Mesenchymal stem cell (in vitro differentiated cells and primary cell): ENCODE measurements at regions not wholly inside any gene's neighbourhood (a gene's known extent, or its start where the extent isn't known, plus 50 kb on each side); places are given as distances from the start of the nearest gene placed in this dataset.

Experiments used
- DNase-seq: peaks from one replicate; pipeline ENCODE4 v3.0.0-alpha.2; 2013
- H2AFZ ChIP-seq: one replicate; pipeline ENCODE4 v1.6.1; 2013; ENCODE audit warnings: low read depth, mild to moderate bottlenecking, control low read depth, inconsistent platforms, low read length, moderate library complexity
- H2AK5ac ChIP-seq: 2 replicates; pipeline ENCODE4 v1.6.1; 2013; ENCODE audit warnings: low read length, moderate library complexity, mild to moderate bottlenecking, inconsistent platforms; ENCODE audit not compliant: severe bottlenecking
- H2BK120ac ChIP-seq: one replicate; pipeline ENCODE4 v1.6.1; 2013; ENCODE audit warnings: low read depth, mild to moderate bottlenecking, inconsistent platforms, low read length, moderate library complexity
- H2BK12ac ChIP-seq, 2 experiments: one replicate each; pipeline ENCODE4 v1.6.1; 2013; ENCODE audit warnings: inconsistent platforms in 2 of 2, low read length in 2 of 2, mild to moderate bottlenecking in 2 of 2, moderate library complexity in 2 of 2, control low read depth in 1 of 2
- H2BK15ac ChIP-seq: one replicate; pipeline ENCODE4 v1.6.1; 2013; ENCODE audit warnings: mild to moderate bottlenecking, low read depth, inconsistent platforms; ENCODE audit not compliant: poor library complexity, severe bottlenecking
- H2BK5ac ChIP-seq: 2 replicates; pipeline ENCODE4 v1.6.1; 2013; ENCODE audit warnings: low read depth, mild to moderate bottlenecking, low read length, control low read depth, inconsistent platforms; ENCODE audit not compliant: poor library complexity, severe bottlenecking
- H3K14ac ChIP-seq, 2 experiments: one replicate each; pipeline ENCODE4 v1.6.1; 2013; ENCODE audit warnings: inconsistent platforms in 2 of 2, low read length in 2 of 2, control low read depth in 1 of 2, mild to moderate bottlenecking in 1 of 2, moderate library complexity in 1 of 2
- H3K18ac ChIP-seq, 2 experiments: one replicate each; pipeline ENCODE4 v1.6.1; 2013; ENCODE audit warnings: inconsistent platforms in 2 of 2, low read length in 2 of 2, control low read depth in 1 of 2, low read depth in 1 of 2, mild to moderate bottlenecking in 1 of 2
- H3K23ac ChIP-seq, 2 experiments: one replicate each; pipeline ENCODE4 v1.6.1; 2013; ENCODE audit warnings: inconsistent platforms in 2 of 2, low read length in 2 of 2, mild to moderate bottlenecking in 2 of 2, moderate library complexity in 2 of 2, control low read depth in 1 of 2
- H3K27ac ChIP-seq: 2 replicates; pipeline ENCODE4 v1.5.1; 2013; ENCODE audit warnings: mild to moderate bottlenecking, moderate library complexity, low read length, control low read depth, inconsistent platforms; ENCODE audit not compliant: poor library complexity, severe bottlenecking
- H3K27me3 ChIP-seq, 2 experiments: 2 replicates each; pipeline versions ENCODE4 v1.6.1 to v1.7.0; 2013; ENCODE audit warnings: low read length in 2 of 2, mild to moderate bottlenecking in 2 of 2, moderate library complexity in 2 of 2, control low read depth in 1 of 2, inconsistent platforms in 1 of 2; ENCODE audit not compliant: control insufficient read depth in 1 of 2, insufficient read depth in 1 of 2
- H3K36me3 ChIP-seq, 2 experiments: 2 replicates each; pipeline versions ENCODE4 v1.6.1 to v1.7.0; 2013; ENCODE audit warnings: low read length in 2 of 2, control low read depth in 1 of 2, inconsistent platforms in 1 of 2, low read depth in 1 of 2, mild to moderate bottlenecking in 1 of 2; ENCODE audit not compliant: insufficient read depth in 2 of 2, control insufficient read depth in 1 of 2
- H3K4ac ChIP-seq, 2 experiments: one replicate each; pipeline ENCODE4 v1.6.1; 2013; ENCODE audit warnings: inconsistent platforms in 2 of 2, low read length in 2 of 2, mild to moderate bottlenecking in 2 of 2, moderate library complexity in 2 of 2, control low read depth in 1 of 2, low read depth in 1 of 2
- H3K4me1 ChIP-seq: 2 replicates; pipeline ENCODE4 v1.6.1; 2013; ENCODE audit warnings: low read depth, low read length, control low read depth; ENCODE audit not compliant: control insufficient read depth, insufficient read depth
- H3K4me2 ChIP-seq: 2 replicates; pipeline ENCODE4 v1.6.1; 2013; ENCODE audit warnings: low read length, mild to moderate bottlenecking, inconsistent platforms; ENCODE audit not compliant: poor library complexity, severe bottlenecking
- H3K4me3 ChIP-seq, 2 experiments: 2 replicates each; pipeline versions ENCODE4 v1.5.1 to v1.7.0; 2013; ENCODE audit warnings: low read length in 2 of 2, mild to moderate bottlenecking in 2 of 2, control low read depth in 1 of 2, low read depth in 1 of 2; ENCODE audit not compliant: insufficient read depth in 1 of 2
- H3K79me1 ChIP-seq: replicated peaks from 2 replicates; pipeline ENCODE4 v1.6.1; 2013; ENCODE audit warnings: mild to moderate bottlenecking, control low read depth, low read length, inconsistent platforms; ENCODE audit not compliant: poor library complexity, severe bottlenecking
- H3K9ac ChIP-seq: 2 replicates; pipeline ENCODE4 v1.7.0; 2013; ENCODE audit warnings: mild to moderate bottlenecking, low read length, moderate library complexity
- H3K9me3 ChIP-seq: 2 replicates; pipeline ENCODE4 v1.7.0; 2013; ENCODE audit warnings: mild to moderate bottlenecking, low read length; ENCODE audit not compliant: control insufficient read depth
- H4K8ac ChIP-seq: one replicate; pipeline ENCODE4 v1.6.1; 2013; ENCODE audit warnings: inconsistent platforms, mild to moderate bottlenecking, low read length, moderate library complexity
- H4K91ac ChIP-seq: one replicate; pipeline ENCODE4 v1.6.1; 2013; ENCODE audit warnings: mild to moderate bottlenecking, low read length, inconsistent platforms
- WGBS: methylation state at CpG from one replicate; pipeline ENCODE4 v1.1.7; 2013; ENCODE audit warnings: mixed read lengths; 5-methylcytosine and 5-hydroxymethylcytosine counted together

GRCh38 chr13:65892859-65893258, 1337.3 kb downstream of the PCDH9 start:
- Histone ChIP-seq H4K8ac (no peak overlapping the region), H4K91ac (no peak overlapping the region), H3K23ac (no peak overlapping the region), H2BK12ac (no peak overlapping the region), H3K9me3 (no peaks in the 10 kb centered on the region), H2BK5ac (no peak overlapping the region), H3K14ac (no peak overlapping the region), H2BK120ac (no peak overlapping the region), H3K18ac (no peak overlapping the region), H2AFZ (no peak overlapping the region), H3K4me2 (no peak overlapping the region), H3K4me3 (no peak overlapping the region), H3K79me1 (no peaks in the 10 kb centered on the region), H2BK15ac (no peak overlapping the region), H3K27ac (no peak overlapping the region), H3K36me3 (no peaks in the 10 kb centered on the region), H3K9ac (no peak overlapping the region), H3K4me1 (no peaks in the 10 kb centered on the region), H2AK5ac (no peak overlapping the region), H3K27me3 (no peaks in the 10 kb centered on the region), H3K4ac (no peak overlapping the region)
- no peak for DNase-seq

- Histone ChIP-seq H3K18ac (no peak overlapping the region), H2AFZ (no peak overlapping the region), H3K23ac (no peak overlapping the region), H2BK5ac (no peak overlapping the region), H4K91ac (no peak overlapping the region), H3K79me1 (no peaks in the 10 kb centered on the region), H2BK12ac (no peak overlapping the region), H2AK5ac (no peak overlapping the region), H3K36me3 (no peaks in the 10 kb centered on the region), H3K27ac (no peak overlapping the region), H3K4me3 (no peak overlapping the region), H3K9me3 (no peaks in the 10 kb centered on the region), H3K4me1 (no peaks in the 10 kb centered on the region), H2BK15ac (no peak overlapping the region), H4K8ac (no peak overlapping the region), H3K4me2 (no peak overlapping the region), H3K9ac (no peak overlapping the region), H3K4ac (no peak overlapping the region), H3K27me3 (no peaks in the 10 kb centered on the region), H2BK120ac (no peak overlapping the region), H3K14ac (no peak overlapping the region)
- peak; percentile 11 for DNase-seq
- 63% methylated on average over 4 of the region's 5 CpGs for WGBS
Measured at GRCh38 chr13:65889368-65889767, 1340.8 kb downstream of the PCDH9 start.

DNA sequence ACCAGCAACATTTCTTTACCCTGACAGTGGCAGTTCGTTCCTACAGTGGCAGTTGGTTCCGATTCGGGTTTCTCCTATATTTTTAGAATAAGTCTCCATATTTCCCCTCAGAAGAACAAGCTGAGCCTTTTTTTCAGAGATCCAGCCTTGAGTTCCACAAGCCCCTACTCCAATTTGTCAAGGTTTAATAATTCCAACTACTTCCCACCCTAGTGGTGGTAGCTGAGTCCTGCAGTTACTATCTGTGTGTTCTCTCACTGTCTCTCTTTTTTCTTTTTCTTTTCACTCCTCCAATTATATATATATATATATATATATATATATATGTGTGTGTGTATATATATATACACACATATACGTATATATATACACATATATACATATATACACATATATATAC, 1347.3 kb downstream of the PCDH9 start:
- Histone ChIP-seq H3K4me1 (no peaks in the 10 kb centered on the region), H3K4me2 (no peak overlapping the region), H2BK12ac (no peak overlapping the region), H4K91ac (no peak overlapping the region), H2BK15ac (no peak overlapping the region), H3K14ac (no peak overlapping the region), H3K18ac (no peak overlapping the region), H2BK120ac (no peak overlapping the region), H3K27me3 (no peaks in the 10 kb centered on the region), H2BK5ac (no peak overlapping the region), H3K9ac (no peak overlapping the region), H3K27ac (no peak overlapping the region), H3K9me3 (peaks cover 14% of the 10 kb centered on the region), H4K8ac (no peak overlapping the region), H3K79me1 (no peaks in the 10 kb centered on the region), H3K36me3 (no peaks in the 10 kb centered on the region), H3K4ac (no peak overlapping the region), H2AK5ac (no peak overlapping the region), H3K4me3 (no peak overlapping the region), H2AFZ (no peak overlapping the region), H3K23ac (no peak overlapping the region)
- WGBS, result 92% methylated on average over 3 of the region's 4 CpGs
- no peak for DNase-seq

DNA sequence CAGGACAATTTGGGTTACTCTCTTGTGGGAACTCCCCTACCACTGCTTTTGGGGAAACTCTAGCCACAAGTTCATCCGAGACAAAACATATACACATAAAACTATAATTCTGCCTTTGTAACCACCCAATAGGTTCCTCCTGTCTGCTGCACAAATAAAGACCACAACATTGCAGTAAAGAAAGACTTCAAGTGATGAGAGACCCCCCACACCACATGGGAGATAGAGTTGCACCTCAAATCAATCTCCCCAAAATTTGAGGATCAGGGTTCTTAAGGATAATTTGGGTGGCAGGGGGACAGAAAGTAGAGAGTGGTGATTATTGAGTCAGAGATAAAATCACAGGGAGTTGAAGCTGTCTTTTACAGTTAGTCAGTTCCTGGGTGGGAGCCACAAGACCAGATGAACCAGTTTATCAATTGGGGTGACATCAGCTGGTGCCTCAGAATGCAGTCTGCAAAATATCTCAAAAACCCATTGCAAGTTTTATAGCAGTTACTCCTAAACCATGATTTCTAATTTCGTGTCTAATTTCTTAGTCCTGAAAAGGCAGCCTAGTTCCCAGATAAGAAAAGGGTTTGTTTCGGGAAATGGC, 1348.5 kb downstream of the PCDH9 start:
- H3K4me3 ChIP-seq, result no peak overlapping the region

More for the DNA sequence above, 1348.5 kb downstream of the PCDH9 start:
- Histone ChIP-seq H3K23ac (no peak overlapping the region), H3K4me2 (no peak overlapping the region), H2BK5ac (no peak overlapping the region), H3K18ac (no peak overlapping the region), H2BK12ac (no peak overlapping the region), H3K4ac (no peak overlapping the region), H4K91ac (no peak overlapping the region), H3K36me3 (no peaks in the 10 kb centered on the region), H3K79me1 (no peaks in the 10 kb centered on the region), H3K4me1 (no peaks in the 10 kb centered on the region), H3K9ac (no peak overlapping the region), H2AK5ac (no peak overlapping the region), H3K27me3 (no peaks in the 10 kb centered on the region), H3K14ac (no peak overlapping the region), H3K9me3 (peaks cover 14% of the 10 kb centered on the region), H2AFZ (no peak overlapping the region), H2BK120ac (no peak overlapping the region), H2BK15ac (no peak overlapping the region), H3K27ac (no peak overlapping the region), H4K8ac (no peak overlapping the region)
- 95% methylated on average over 3 of the region's 3 CpGs for WGBS
- DNase-seq, result no peak
